ENCODE measurements at regions not wholly inside any gene's neighbourhood (a gene's known extent, or its start where the extent isn't known, plus 50 kb on each side); places are given as distances from the start of the nearest gene placed in this dataset.

- no peak for DNase-seq (ENCODE audit: low spot score)
- TF ChIP-seq CTCF (IDR thresholded peaks at IDR 0.05; ENCODE audit: borderline replicate concordance, control extremely low read depth, extremely low read depth, insufficient read depth, missing control alignments), result no peak
- in situ Hi-C loops (cut with MboI; ENCODE audit: low sequenced_read_pairs, unreplicated experiment), result no loop called here
Measured at GRCh38 chr14:36438883-36439282, 81.1 kb downstream of the NKX2-1 start.

DNA sequence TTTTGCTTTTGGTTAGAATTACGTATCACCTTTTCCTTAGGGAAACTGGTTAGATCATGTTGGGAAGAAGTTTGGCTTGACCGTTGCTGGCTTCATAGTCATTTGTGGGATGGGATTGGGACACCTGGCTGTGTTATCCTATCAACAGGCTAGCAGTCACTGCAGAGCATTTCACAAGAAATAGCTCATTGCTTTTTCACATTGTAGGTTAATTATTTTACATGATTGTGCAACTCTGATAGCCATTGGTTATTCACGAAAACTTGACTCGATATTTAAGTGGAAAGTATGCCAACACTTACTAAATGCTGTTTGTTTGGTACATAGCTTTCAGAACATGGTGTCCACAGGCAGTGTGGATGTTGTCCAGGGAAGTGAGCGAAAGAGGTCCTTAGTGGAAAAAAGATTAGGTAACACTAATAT is 89.4 kb downstream of the NKX2-1 start:
- TF ChIP-seq CTCF (IDR thresholded peaks at IDR 0.05; ENCODE audit: borderline replicate concordance, control extremely low read depth, extremely low read depth, insufficient read depth, missing control alignments), result no peak
- no peak for DNase-seq (ENCODE audit: low spot score)
- in situ Hi-C loops (cut with MboI; ENCODE audit: low sequenced_read_pairs, unreplicated experiment), result no loop called here

- in situ Hi-C loops (cut with MboI; ENCODE audit: low sequenced_read_pairs, unreplicated experiment), result no loop called here
- DNase-seq (ENCODE audit: low spot score), result no peak
- TF ChIP-seq CTCF (IDR thresholded peaks at IDR 0.05; ENCODE audit: borderline replicate concordance, control extremely low read depth, extremely low read depth, insufficient read depth, missing control alignments), result no peak
Measured at GRCh38 chr14:36430169-36430568, 89.9 kb downstream of the NKX2-1 start.

DNA sequence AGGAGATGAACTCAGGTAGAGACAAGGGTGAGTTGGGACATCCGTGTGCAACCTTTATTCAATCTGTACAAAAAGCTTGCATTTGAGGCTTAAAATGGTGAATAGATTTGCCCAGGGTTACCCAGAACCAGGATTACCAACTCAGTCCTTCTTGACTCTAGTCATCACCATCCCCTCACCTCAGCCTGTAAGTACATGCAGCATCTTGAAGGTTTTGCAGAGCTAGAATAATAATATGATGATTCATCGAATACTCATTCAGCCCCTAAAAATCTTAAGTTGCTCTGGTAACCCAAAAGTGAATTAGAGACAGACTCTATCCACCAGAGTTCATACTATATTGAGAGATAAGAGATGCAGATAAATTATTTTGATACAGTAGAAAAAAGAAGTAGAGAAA is 90.3 kb downstream of the NKX2-1 start:
- DNase-seq (ENCODE audit: low spot score), result no peak
- in situ Hi-C loops (cut with MboI; ENCODE audit: low sequenced_read_pairs, unreplicated experiment), result no loop called here
- TF ChIP-seq CTCF (IDR thresholded peaks at IDR 0.05; ENCODE audit: borderline replicate concordance, control extremely low read depth, extremely low read depth, insufficient read depth, missing control alignments), result no peak

- no peak for DNase-seq (ENCODE audit: low spot score)
- in situ Hi-C loops (cut with MboI; ENCODE audit: low sequenced_read_pairs, unreplicated experiment), result no loop called here
- no peak for TF ChIP-seq CTCF (IDR thresholded peaks at IDR 0.05; ENCODE audit: borderline replicate concordance, control extremely low read depth, extremely low read depth, insufficient read depth, missing control alignments)
Measured at GRCh38 chr14:36428350-36428749, 91.7 kb downstream of the NKX2-1 start.

GRCh38 chr14:36426836-36427235 is 93.2 kb downstream of the NKX2-1 start:
- no peak for DNase-seq (ENCODE audit: low spot score)
- in situ Hi-C loops (cut with MboI; ENCODE audit: low sequenced_read_pairs, unreplicated experiment), result no loop called here
- no peak for TF ChIP-seq CTCF (IDR thresholded peaks at IDR 0.05; ENCODE audit: borderline replicate concordance, control extremely low read depth, extremely low read depth, insufficient read depth, missing control alignments)

DNA sequence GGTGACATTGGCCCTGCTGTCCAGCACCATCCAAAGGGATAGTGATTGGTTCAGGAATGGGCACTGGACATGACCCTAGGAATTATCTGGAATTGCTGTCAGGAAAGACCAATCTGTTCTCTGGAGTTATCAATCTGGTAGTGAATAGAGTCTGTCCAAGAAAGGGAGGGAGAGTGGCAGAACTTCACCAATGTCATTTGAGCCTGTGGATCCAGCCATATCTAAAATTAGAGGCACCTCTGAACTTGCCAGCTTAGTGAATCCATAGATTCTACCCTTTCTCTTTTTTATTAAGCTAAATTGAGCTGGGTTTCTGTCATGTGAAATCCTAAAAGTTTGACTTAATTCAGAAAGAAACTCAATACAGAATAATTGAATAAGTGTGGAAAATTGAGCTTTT is 93.9 kb downstream of the NKX2-1 start:
- DNase-seq (ENCODE audit: low spot score), result no peak
- in situ Hi-C loops (cut with MboI; ENCODE audit: low sequenced_read_pairs, unreplicated experiment), result no loop called here
- no peak for TF ChIP-seq CTCF (IDR thresholded peaks at IDR 0.05; ENCODE audit: borderline replicate concordance, control extremely low read depth, extremely low read depth, insufficient read depth, missing control alignments)

Data from GM13976 (cell line).